GM06990 (cell line): ENCODE measurements at regions not wholly inside any gene's neighbourhood (a gene's known extent, or its start where the extent isn't known, plus 50 kb on each side); places are given as distances from the start of the nearest gene placed in this dataset.
A peak's percentile ranks its signal among the peaks of the same experiment; 100 is the strongest.
"Not testable (repeated sequence)": the region's sequence is repeated elsewhere in the genome, so short reads cannot be mapped to it uniquely, and the experiment has no call there.

Experiments
- DNase-seq: peaks from one replicate; pipeline ENCODE4 v3.0.0-alpha.2; 2011; ENCODE audit not compliant: insufficient read length; ENCODE audit errors: extremely low read depth
- H3K27me3 ChIP-seq: replicated peaks from 2 replicates; pipeline ENCODE4 v1.6.0; 2011; ENCODE audit warnings: low read length; ENCODE audit not compliant: control insufficient read depth, insufficient read depth
- H3K36me3 ChIP-seq: 2 replicates; pipeline ENCODE4 v1.5.1; 2011; ENCODE audit warnings: low read length; ENCODE audit not compliant: control insufficient read depth, insufficient read depth
- H3K4me3 ChIP-seq: replicated peaks from 2 replicates; pipeline ENCODE4 v1.5.1; 2011; ENCODE audit warnings: low read depth, mild to moderate bottlenecking, control low read depth, low read length
- TF ChIP-seq, protein P1 (sequence below): IDR thresholded peaks from 2 replicates; pipeline ENCODE4 v1.5.1; 2011; ENCODE audit warnings: low read length, control low read depth, mild to moderate bottlenecking, inconsistent platforms; ENCODE audit not compliant: insufficient read depth, poor library complexity, severe bottlenecking

DNA sequence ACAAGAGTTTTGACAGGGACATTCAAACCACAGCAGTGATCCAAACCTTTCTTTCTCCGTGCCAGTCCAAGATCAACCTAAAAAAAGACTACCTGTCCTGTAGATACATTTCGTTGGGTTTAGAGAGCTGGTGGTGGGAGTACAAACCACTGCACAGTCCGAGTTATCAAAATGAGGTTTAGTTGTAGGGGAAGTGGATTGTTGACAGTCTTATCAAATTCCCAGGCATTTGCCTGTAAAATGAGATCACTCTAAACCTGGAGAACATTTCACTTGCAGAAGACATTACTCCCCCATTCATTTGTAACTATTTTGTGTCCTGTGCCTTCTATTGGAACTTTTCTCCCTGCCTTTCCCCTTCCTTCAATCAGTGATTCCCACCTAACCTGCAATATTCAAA is 469.6 kb upstream of the JARID2 start:
- Histone ChIP-seq H3K27me3 (no peaks in the 10 kb centered on the region), H3K4me3 (no peak overlapping the region), H3K36me3 (no peaks in the 10 kb centered on the region)
- TF ChIP-seq, protein P1, sequence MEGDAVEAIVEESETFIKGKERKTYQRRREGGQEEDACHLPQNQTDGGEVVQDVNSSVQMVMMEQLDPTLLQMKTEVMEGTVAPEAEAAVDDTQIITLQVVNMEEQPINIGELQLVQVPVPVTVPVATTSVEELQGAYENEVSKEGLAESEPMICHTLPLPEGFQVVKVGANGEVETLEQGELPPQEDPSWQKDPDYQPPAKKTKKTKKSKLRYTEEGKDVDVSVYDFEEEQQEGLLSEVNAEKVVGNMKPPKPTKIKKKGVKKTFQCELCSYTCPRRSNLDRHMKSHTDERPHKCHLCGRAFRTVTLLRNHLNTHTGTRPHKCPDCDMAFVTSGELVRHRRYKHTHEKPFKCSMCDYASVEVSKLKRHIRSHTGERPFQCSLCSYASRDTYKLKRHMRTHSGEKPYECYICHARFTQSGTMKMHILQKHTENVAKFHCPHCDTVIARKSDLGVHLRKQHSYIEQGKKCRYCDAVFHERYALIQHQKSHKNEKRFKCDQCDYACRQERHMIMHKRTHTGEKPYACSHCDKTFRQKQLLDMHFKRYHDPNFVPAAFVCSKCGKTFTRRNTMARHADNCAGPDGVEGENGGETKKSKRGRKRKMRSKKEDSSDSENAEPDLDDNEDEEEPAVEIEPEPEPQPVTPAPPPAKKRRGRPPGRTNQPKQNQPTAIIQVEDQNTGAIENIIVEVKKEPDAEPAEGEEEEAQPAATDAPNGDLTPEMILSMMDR, result no peak
- no peak for DNase-seq

DNA sequence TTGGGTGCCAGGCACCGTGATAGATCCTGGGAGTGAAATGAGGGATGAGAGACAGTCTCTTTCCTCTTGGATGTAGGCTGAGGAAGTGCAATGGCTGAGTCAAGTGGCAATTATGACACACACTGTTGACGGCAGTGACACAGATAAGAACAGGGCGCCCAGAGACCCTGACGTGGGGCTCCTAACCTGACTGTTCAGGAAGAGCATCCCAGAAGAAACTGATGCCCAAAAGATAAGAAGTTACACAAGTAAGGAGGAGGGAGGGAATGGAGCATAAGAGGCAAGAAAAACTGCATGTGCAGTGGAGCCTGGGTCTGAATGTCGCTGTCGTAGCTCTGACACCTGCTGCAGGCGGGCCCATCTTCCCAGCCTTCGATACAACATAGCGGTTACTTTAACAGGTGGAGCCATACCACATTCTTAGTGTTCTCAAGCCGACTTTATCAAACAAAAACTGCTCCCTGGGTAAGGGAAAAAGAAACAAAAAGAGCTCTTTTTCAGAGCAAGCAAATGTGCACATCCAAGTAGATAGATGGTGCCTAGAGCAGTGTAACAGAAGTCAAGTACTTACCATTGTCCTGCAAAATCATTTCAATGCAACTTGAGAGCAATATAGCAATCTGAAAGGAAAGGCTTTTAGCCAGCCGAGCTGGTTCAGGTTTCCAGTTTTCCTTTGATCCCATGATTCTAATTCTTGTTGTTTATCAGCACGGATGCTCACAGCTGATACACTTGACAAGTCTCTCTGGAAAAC is 463.9 kb upstream of the JARID2 start:
- H3K4me3 ChIP-seq, result no peak overlapping the region
- TF ChIP-seq, protein P1, result no peak
- H3K36me3 ChIP-seq, result no peaks in the 10 kb centered on the region
- no peaks in the 10 kb centered on the region for H3K27me3 ChIP-seq
- no peak for DNase-seq

DNA sequence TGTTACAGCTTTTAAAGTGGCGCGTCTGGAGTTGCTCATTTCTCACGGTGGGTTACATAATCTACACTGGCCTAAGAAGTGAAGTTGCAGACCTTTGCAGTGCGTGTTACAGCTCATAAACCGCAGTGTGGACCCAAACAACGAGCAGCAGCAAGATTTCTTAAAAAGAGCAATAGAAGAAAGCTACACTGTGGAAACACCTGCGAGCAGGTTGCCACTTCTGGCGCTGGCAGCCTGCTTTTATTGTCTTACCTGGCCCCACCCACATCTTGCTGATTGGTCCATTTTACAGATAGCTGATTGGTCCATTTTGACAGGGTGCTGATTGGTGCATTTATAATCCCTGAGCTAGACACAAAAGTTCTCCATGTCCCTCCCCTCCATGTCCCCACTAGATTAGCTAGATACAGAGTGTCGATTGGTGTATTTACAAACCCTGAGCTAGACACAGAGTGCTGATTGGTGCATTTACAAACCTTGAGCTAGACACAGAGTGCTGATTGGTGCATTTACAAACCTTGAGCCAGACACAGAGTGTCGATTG is 462.9 kb upstream of the JARID2 start:
- DNase-seq, H3K4me3 ChIP-seq, H3K36me3 ChIP-seq, H3K27me3 ChIP-seq: not testable (repeated sequence)

DNA sequence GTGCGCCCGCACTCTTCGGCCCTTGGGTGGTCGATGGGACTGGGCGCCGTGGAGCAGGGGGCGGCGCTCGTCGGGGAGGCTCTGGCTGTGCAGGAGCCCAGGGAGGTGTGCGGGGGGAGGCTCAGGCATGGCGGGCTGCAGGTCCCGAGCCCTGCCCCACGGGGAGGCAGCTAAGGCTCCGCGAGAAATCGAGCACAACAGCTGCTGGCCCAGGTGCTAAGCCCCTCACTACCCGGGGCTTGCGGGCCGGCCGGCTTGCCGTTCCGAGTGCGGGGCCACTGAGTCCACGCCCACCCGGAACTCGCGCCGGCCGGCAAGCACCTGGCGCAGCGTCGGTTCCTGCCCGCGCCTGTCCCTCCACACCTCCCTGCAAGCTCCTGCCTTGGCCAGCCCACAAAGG is 462.3 kb upstream of the JARID2 start:
- Histone ChIP-seq H3K4me3 (no peak overlapping the region), H3K27me3 (no peaks in the 10 kb centered on the region), H3K36me3 (no peaks in the 10 kb centered on the region)
- TF ChIP-seq, protein P1, result no peak
- no peak for DNase-seq

DNA sequence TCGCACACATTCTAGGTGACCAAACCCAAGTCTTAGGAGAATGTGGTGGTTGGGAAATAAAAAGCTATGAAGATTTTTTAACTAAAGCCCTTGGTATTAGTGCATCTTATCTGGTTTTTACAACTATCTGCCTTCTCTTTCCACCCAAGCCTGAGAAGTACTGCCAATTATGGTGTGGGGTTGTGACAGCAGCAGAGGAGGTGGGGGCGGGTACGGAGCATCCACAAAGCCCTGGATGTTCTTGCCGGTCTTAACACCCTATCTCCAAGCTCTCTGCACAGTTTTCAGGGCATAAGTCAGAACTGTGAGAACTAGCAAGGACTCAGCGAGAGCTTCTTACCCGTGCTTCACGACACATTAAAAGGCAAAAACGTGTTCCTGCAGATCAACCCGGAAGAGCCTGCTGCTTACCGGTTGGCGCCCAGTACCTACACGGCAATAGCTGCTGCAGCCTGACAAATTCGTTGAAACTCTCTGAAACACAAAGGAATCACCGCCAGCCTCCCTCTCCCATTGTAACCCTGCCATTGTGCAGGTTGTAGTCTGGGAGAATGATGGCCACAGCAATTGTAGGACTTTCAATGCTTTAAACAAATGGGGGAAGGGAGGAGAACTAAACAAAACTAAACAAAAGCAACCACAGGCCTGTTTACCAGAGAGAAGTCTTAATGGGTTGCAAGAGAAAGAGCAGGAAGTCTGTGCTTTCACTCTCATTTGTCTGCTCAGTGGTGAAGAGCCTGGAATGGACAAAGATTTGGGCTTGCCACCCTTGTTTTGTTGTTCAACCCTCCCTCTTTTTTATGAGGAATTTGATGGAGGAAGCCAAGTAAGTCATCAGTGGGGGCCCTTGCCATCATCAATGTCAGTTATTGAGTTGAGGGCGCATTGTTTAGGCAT is 461.0 kb upstream of the JARID2 start:
- DNase-seq, result peak; percentile 13
- no peaks in the 10 kb centered on the region for H3K27me3 ChIP-seq
- H3K36me3 ChIP-seq, result no peaks in the 10 kb centered on the region
- TF ChIP-seq, protein P1, result no peak
- no peak overlapping the region for H3K4me3 ChIP-seq

DNA sequence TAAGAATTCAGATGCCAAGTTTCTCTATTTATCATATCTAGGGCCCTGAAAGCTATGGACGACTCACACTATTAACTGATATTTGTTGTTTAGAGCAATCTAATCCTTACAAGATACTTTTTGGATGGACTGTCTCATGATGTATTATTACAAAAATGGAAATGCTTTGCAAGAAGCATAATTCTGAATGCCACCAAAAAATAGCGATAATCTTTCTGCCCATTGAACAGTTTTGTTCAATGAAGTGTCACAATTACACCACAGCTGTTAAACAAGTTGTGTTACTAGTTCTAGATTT is 460.4 kb upstream of the JARID2 start:
- TF ChIP-seq, protein P1, result no peak
- no peak for DNase-seq
- Histone ChIP-seq H3K4me3 (no peak overlapping the region), H3K36me3 (no peaks in the 10 kb centered on the region), H3K27me3 (no peaks in the 10 kb centered on the region)
